GM12865 (cell line): ENCODE measurements at regions not wholly inside any gene's neighbourhood (a gene's known extent, or its start where the extent isn't known, plus 50 kb on each side); places are given as distances from the start of the nearest gene placed in this dataset.
"Not testable (repeated sequence)": the region's sequence is repeated elsewhere in the genome, so short reads cannot be mapped to it uniquely, and the experiment has no call there.

ENCODE experiments used
- DNase-seq: peaks from one replicate; pipeline ENCODE4 v3.0.0; 2010; ENCODE audit warnings: low read depth
- H3K4me3 ChIP-seq: 2 replicates; pipeline ENCODE4 v1.5.1; 2011; ENCODE audit warnings: mild to moderate bottlenecking, low read depth, low read length, control low read depth
- TF ChIP-seq, protein P1 (sequence below): IDR thresholded peaks from 2 replicates; pipeline ENCODE4 v1.5.1; 2011; ENCODE audit warnings: low read length, control low read depth, low read depth, inconsistent platforms; ENCODE audit not compliant: insufficient read depth; ENCODE audit errors: missing control alignments

DNA sequence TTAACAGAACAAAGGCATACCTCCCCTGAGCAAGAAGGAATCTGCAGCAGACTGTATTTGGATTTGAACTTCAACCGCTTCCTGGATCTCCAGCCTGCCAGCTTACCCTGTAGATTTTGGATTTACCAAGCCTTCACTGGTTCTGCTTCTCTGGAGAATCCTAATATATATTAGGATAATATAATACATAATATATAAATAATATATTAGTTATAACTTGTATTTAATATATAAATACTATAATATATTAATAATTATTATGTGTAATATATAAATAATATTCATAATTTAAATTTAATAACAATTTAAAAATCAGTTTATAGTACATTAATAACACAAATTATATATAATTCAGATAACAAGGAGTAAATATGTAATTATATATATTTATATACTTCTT lies 121.4 kb downstream of the COX18 start:
- H3K4me3 ChIP-seq, result no peak overlapping the region
- no peak for DNase-seq
- TF ChIP-seq, protein P1, sequence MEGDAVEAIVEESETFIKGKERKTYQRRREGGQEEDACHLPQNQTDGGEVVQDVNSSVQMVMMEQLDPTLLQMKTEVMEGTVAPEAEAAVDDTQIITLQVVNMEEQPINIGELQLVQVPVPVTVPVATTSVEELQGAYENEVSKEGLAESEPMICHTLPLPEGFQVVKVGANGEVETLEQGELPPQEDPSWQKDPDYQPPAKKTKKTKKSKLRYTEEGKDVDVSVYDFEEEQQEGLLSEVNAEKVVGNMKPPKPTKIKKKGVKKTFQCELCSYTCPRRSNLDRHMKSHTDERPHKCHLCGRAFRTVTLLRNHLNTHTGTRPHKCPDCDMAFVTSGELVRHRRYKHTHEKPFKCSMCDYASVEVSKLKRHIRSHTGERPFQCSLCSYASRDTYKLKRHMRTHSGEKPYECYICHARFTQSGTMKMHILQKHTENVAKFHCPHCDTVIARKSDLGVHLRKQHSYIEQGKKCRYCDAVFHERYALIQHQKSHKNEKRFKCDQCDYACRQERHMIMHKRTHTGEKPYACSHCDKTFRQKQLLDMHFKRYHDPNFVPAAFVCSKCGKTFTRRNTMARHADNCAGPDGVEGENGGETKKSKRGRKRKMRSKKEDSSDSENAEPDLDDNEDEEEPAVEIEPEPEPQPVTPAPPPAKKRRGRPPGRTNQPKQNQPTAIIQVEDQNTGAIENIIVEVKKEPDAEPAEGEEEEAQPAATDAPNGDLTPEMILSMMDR, result no peak

DNA sequence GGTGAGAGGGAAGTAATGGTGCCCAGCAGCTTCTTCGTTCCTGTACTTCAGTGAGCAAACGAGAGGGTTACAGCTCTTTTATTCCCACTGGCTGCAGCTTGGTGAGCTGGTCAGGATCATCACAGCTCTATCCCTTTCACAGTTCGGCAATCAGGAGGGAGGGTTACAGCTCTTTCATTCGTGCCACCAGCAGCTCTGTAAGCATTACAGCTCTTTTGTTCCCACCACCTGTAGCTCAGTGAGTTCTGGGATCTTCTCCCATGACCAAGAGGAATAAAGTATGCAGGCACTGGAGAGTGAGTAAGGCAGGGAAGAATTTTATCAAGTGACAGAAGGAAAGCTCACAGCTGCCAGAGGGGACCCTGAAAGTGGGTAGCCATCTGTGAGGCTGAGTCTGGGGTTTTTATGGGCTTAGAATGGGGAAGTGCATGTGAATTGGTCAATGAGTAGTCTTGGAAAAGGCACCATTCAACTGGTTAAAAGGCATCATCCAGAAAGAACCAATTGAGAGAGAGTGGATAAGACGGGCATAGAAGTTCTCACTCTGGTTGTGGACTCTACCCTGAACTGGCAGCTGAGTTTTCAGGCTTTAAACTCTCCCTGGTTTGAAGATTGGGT lies 123.7 kb downstream of the COX18 start:
- no peak for DNase-seq
- no peak overlapping the region for H3K4me3 ChIP-seq
- TF ChIP-seq, protein P1, result no peak

DNA sequence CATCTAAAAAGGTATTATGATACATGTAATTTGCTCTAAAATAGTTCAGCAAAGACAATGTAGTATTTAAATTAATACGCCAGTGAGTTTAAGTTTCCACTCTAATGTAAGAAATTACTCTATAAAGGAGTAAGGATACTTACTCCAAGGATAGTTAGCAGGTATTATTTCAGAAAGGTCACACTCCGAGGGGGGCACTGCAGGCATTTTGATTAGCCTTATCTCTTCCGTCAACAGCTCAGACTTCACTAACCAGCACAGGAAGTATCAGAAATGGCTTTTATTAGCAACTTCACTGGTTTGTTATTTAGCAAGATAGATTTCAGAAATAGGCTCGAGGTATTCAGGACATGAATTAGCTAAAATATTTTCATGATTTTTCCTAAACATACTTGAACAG lies 127.0 kb downstream of the COX18 start:
- H3K4me3 ChIP-seq, result no peak overlapping the region
- DNase-seq, result no peak
- TF ChIP-seq, protein P1, result no peak

DNA sequence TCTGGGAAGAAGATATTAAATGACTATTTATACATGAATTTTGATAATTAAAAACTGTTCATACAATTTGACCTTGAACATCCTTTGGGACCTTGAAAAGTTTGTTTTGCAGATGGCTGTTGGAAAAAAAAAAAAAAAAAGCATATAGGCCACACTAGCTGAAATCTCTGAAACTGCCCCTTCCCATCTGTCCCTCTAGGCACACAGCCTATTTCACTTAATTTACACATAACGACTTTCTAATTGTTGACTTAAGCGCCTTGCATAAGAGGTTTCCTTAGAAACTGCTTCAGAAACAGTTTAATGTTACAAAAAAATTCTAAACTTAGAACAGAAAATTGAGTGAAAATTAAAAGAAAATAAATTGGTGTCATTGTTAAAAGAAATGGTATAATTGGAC lies 131.0 kb downstream of the COX18 start:
- TF ChIP-seq, protein P1, result no peak
- DNase-seq, result no peak
- H3K4me3 ChIP-seq, result no peak overlapping the region

DNA sequence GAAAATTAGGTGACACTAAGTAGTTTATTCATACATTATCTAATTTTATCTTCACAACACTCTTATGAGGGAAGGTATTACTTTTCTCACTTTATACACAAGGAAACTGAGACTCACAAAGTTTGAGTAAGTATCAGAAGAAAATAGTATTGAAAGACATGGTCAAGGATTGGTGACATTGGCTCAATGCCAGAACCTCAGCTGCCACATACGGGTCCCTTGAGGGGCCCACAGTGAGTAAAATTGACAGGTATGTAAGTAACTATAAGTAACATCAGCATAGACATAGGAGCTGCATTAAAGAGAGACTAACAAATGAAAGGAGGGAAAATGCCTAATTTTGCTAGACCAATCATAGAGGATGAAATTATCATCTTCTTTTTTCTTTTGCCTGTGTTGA lies 134.1 kb downstream of the COX18 start:
- H3K4me3 ChIP-seq, result no peak overlapping the region
- DNase-seq, result peak; percentile 7
- TF ChIP-seq, protein P1, result no peak

DNA sequence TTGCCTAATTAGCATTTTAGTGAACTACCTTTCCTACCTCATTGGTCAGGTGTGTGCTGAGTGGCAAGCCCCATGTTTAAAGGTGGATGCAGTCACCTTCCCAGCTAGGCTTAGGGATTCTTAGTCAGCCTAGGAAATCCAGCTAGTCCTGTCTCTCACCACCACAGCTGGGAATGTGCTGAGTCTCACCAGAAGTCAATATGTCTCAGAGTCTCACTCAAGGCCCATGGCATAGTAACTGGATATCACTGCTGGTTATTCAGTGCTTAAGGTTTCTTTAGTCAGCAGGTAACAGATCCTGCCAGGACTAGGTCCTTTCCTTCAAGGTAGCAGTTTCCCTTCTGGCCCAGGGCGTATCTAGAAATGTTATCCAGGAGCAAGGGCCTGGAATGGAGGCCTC lies 136.5 kb downstream of the COX18 start:
- TF ChIP-seq, protein P1, result no peak
- H3K4me3 ChIP-seq, result no peak overlapping the region
- no peak for DNase-seq

DNA sequence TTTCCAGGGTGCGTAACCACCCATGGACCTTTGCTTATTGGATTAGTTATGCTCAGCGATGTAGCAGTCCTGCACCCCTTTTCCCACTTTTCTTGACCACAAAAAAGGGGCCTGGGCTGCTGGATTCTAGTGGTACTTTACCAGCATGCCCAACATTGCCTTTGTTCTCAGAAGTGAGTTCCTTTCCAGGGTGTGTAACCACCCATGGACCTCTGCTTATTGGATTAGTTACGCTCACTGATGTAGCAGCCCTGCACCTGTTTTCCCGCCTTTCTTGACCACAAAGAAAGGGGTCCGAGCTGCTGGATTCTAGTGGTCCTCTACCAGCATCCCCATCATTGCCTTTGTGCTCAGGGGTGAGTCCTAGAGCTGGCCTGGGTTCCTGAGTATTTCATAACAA lies 138.2 kb downstream of the COX18 start:
- no peak overlapping the region for H3K4me3 ChIP-seq
- TF ChIP-seq, protein P1, result no peak
- no peak for DNase-seq

DNA sequence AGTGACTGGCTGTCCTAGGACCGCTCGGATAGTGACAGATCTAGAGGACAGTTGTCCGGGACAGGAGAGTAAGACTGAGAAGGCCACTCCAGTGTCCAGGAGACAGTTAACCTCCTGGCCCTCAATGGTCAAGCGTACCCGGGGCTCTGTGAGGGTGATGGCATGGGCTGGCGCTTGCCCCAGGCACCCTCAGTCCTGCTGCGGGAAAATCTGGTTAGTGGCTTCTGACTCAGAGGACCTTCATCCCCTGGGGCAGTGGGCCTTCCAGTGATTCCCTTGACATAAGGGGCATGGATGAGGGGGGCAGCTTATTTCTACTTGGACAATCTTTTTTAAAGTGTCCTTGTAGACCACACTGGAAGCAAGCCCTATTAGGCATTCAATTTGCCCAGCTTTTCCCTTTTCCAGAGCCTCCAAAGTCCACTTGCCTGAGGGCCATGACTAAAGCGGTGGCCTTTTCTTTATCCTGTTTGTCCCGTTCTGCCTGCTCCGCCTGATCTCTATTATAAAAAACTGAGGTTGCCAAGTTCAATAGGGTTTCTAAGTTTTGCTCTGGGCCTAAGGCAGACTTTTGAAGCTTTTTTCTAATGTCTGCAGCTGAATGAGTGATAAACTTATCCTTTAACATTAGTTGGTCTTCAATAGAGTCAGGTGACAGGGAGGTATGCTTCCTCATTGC lies 139.8 kb downstream of the COX18 start:
- not testable (repeated sequence) for DNase-seq

More for the DNA sequence above, 139.8 kb downstream of the COX18 start:
- not testable (repeated sequence) for H3K4me3 ChIP-seq
